ENCODE measurements at regions not wholly inside any gene's neighbourhood (a gene's known extent, or its start where the extent isn't known, plus 50 kb on each side); places are given as distances from the start of the nearest gene placed in this dataset.

DNA sequence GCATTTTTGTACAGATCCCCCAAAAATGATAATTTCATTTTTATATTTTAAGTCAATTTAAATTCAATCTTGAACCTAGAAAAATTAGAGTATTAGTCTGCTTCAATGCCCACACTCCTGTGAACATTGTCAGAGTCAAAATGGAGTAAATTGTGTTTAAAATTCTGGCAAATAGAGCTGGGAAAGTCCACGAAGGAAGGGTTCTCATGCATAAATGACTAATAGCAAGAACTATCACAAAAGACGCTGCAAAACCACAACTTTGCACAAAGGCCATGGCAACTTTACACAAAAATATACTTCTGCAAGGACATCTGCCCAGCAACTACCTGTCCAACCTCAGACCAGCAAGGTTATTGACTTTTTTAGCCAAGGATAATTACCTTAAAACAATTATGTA is 203.2 kb upstream of the SMLR1 start:
- no peaks in the 10 kb centered on the region for H3K27me3 ChIP-seq

DNA sequence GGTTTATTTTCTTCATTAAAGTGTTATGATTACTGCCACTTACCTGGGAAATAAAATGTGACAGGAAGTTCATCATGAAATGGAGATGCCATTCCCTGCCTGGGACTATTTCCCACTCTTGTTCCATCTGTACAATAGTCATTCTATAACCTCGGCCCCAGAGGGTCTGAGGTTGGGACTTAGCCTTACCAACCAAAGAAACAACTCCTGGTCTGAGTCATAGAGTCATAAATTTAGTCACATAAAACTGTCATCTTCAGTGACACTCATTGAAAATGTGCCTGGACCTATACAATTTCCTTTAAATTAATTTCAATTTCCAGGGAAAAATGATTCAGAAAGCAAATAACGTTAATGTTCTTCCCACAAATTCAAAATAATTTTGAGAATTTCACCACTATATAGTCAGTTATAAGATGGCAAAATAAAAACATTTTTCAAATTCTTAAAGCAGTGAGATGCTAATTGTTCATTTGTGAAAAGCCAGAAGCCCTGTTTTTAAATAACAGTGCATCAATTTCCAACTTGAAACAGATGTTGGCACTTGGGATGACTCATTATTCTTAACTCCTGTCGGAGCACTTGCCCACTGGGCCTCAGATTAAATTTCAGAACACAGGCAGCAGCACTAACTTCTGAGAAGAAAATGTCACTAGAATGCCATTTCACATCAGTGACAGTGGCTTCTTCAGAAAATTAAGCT is 201.2 kb upstream of the SMLR1 start:
- DNase-seq (no peak), ATAC-seq (no peak)
- TF ChIP-seq, protein P1, sequence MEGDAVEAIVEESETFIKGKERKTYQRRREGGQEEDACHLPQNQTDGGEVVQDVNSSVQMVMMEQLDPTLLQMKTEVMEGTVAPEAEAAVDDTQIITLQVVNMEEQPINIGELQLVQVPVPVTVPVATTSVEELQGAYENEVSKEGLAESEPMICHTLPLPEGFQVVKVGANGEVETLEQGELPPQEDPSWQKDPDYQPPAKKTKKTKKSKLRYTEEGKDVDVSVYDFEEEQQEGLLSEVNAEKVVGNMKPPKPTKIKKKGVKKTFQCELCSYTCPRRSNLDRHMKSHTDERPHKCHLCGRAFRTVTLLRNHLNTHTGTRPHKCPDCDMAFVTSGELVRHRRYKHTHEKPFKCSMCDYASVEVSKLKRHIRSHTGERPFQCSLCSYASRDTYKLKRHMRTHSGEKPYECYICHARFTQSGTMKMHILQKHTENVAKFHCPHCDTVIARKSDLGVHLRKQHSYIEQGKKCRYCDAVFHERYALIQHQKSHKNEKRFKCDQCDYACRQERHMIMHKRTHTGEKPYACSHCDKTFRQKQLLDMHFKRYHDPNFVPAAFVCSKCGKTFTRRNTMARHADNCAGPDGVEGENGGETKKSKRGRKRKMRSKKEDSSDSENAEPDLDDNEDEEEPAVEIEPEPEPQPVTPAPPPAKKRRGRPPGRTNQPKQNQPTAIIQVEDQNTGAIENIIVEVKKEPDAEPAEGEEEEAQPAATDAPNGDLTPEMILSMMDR (IDR thresholded peaks at IDR 0.05) = no peak
- H3K27ac ChIP-seq = no peak overlapping the region
- peaks cover 0 to 6% of the 10 kb centered on the region in 2 donors for H3K9me3 ChIP-seq
- intact Hi-C loops (cut with DNase I) = no loop called here
- H3K4me1 ChIP-seq = no peaks in the 10 kb centered on the region
- no peaks in the 10 kb centered on the region for H3K27me3 ChIP-seq
- no peaks in the 10 kb centered on the region for H3K36me3 ChIP-seq
- H3K4me3 ChIP-seq = no peak overlapping the region

More for the DNA sequence above, 203.2 kb upstream of the SMLR1 start:
- H3K27ac ChIP-seq = no peak overlapping the region
- H3K4me1 ChIP-seq = no peaks in the 10 kb centered on the region
- intact Hi-C loops (cut with DNase I) = no loop called here
- no peak overlapping the region for H3K4me3 ChIP-seq
- no peak for ATAC-seq
- TF ChIP-seq, protein P1 (IDR thresholded peaks at IDR 0.05) = no peak
- peaks cover 0 to 6% of the 10 kb centered on the region in 2 donors for H3K9me3 ChIP-seq
- DNase-seq = no peak
- no peaks in the 10 kb centered on the region for H3K36me3 ChIP-seq

DNA sequence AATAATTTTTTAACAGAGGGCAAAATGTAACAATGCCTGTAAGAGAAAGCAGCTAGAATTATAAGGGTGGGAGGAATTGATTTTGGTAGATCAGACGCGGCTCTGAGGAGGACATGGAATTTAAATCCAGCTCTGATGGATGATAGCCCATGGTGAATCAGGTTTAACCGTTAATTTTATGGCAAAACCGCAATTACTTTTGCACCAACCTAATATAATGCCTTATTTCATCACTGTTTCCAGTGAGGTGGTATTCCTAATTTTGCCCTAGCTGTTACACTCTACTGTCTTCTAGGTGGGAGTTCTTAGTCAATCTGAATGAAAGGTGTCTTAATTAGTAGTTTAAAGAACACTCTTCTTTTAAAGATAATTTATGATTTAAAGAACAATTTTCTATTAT is 198.3 kb upstream of the SMLR1 start:
- DNase-seq (no peak), ATAC-seq (no peak)
- Histone ChIP-seq H3K27ac (no peak overlapping the region), H3K4me1 (no peaks in the 10 kb centered on the region), H3K27me3 (no peaks in the 10 kb centered on the region), H3K4me3 (no peak overlapping the region), H3K36me3 (no peaks in the 10 kb centered on the region), H3K9me3 (no peaks in the 10 kb centered on the region)
- TF ChIP-seq, protein P1 (IDR thresholded peaks at IDR 0.05) = no peak
- intact Hi-C loops (cut with DNase I) = no loop called here

DNA sequence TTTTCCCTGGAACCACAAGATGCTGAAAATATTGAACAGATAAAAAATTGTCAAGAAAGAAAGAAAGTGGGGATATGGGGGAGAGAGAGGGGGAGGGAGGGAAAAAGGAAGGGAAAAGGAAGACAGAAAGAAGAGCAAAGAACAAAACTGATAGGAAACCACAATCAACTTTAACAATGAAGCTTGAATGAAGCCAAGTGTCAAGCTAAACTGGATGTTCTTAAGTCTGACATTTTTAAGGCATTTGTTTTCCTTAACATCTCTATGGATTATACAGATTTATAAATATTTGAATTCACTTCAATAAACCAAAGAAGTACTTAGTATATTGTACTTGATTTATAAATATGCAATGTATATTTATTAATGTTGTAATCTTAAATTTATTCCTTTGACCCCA is 197.6 kb upstream of the SMLR1 start:
- no peaks in the 10 kb centered on the region for H3K9me3 ChIP-seq
- TF ChIP-seq, protein P1 (IDR thresholded peaks at IDR 0.05) = no peak
- no peak for ATAC-seq
- H3K36me3 ChIP-seq = no peaks in the 10 kb centered on the region
- intact Hi-C loops (cut with DNase I) = no loop called here
- H3K27ac ChIP-seq = no peak overlapping the region
- H3K27me3 ChIP-seq = no peaks in the 10 kb centered on the region
- no peaks in the 10 kb centered on the region for H3K4me1 ChIP-seq
- DNase-seq = no peak
- H3K4me3 ChIP-seq = no peak overlapping the region

DNA sequence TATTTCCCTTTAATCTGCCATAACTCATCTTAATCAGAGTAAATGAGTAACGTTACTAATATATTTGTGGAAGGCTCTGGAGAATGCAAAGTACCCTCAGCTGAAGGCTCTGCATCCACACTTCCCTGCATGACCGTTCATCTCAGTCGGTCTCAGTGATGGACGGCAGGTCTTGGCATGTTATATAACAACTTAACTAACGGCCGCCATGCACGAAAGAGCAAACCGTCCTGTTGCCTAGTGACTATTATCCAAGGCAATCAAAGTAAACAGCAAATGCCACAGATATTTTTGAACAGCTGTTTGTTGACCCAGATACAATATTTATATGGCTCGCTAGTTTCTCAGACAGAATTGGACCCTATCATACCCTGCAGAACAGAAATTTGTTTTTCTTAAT is 194.9 kb upstream of the SMLR1 start:
- H3K27me3 ChIP-seq = no peaks in the 10 kb centered on the region
- peak in 2 of 4 donors; percentile 10 to 14 for DNase-seq
- intact Hi-C loops (cut with DNase I) = no loop called here

More for the DNA sequence above, 194.9 kb upstream of the SMLR1 start:
- ATAC-seq = no peak
- H3K27ac ChIP-seq = no peak overlapping the region
- no peaks in the 10 kb centered on the region for H3K36me3 ChIP-seq
- H3K9me3 ChIP-seq = peaks cover 0 to 4% of the 10 kb centered on the region in 2 donors
- H3K4me1 ChIP-seq = no peaks in the 10 kb centered on the region
- H3K4me3 ChIP-seq = no peak overlapping the region
- TF ChIP-seq, protein P1 (IDR thresholded peaks at IDR 0.05) = no peak
